ENCODE measurements at regions not wholly inside any gene's neighbourhood (a gene's known extent, or its start where the extent isn't known, plus 50 kb on each side); places are given as distances from the start of the nearest gene placed in this dataset.
"Not testable (repeated sequence)": the region's sequence is repeated elsewhere in the genome, so short reads cannot be mapped to it uniquely, and the experiment has no call there.

- DNase-seq (ENCODE audit: low read depth in 2 of 2), result no peak
Measured at GRCh38 chr4:127291316-127291715, 341.4 kb upstream of the INTU start.

GRCh38 chr4:127293496-127293895 is 339.3 kb upstream of the INTU start:
- DNase-seq (ENCODE audit: low read depth in 2 of 2), result no peak

- no peak for DNase-seq (ENCODE audit: low read depth in 2 of 2)
Measured at GRCh38 chr4:127304356-127304755, 328.4 kb upstream of the INTU start.

- DNase-seq (ENCODE audit: low read depth in 2 of 2), result no peak
Measured at GRCh38 chr4:127307996-127308395, 324.8 kb upstream of the INTU start.

GRCh38 chr4:127309369-127310102 is 323.2 kb upstream of the INTU start:
- DNase-seq (ENCODE audit: low read depth in 2 of 2), result no peak

GRCh38 chr4:127311371-127311770 is 321.4 kb upstream of the INTU start:
- DNase-seq (ENCODE audit: low read depth in 2 of 2), result no peak

- no peak for DNase-seq (ENCODE audit: low read depth in 2 of 2)
Measured at GRCh38 chr4:127311924-127312323, 320.8 kb upstream of the INTU start.

- no peak for DNase-seq (ENCODE audit: low read depth in 2 of 2)
Measured at GRCh38 chr4:127313767-127314166, 319.0 kb upstream of the INTU start.

GRCh38 chr4:127327491-127327890 is 305.3 kb upstream of the INTU start:
- DNase-seq (ENCODE audit: low read depth in 2 of 2), result no peak

GRCh38 chr4:127335073-127335620 is 297.6 kb upstream of the INTU start:
- DNase-seq (ENCODE audit: low read depth in 2 of 2), result no peak

GRCh38 chr4:127335732-127336131 is 297.0 kb upstream of the INTU start:
- DNase-seq (ENCODE audit: low read depth in 2 of 2), result no peak

GRCh38 chr4:127343123-127343522 is 289.6 kb upstream of the INTU start:
- DNase-seq (ENCODE audit: low read depth in 2 of 2), result not testable (repeated sequence)

GRCh38 chr4:127344071-127344470 is 288.7 kb upstream of the INTU start:
- no peak for DNase-seq (ENCODE audit: low read depth in 2 of 2)

- DNase-seq (ENCODE audit: low read depth in 2 of 2), result no peak
Measured at GRCh38 chr4:127347936-127348335, 284.8 kb upstream of the INTU start.

GRCh38 chr4:127352220-127353113 is 280.3 kb upstream of the INTU start:
- no peak for DNase-seq (ENCODE audit: low read depth in 2 of 2)

- no peak for DNase-seq (ENCODE audit: low read depth in 2 of 2)
Measured at GRCh38 chr4:127355743-127356142, 277.0 kb upstream of the INTU start.

- no peak for DNase-seq (ENCODE audit: low read depth in 2 of 2)
Measured at GRCh38 chr4:127357765-127358164, 275.0 kb upstream of the INTU start.

- DNase-seq (ENCODE audit: low read depth in 2 of 2), result no peak
Measured at GRCh38 chr4:127362686-127363085, 270.1 kb upstream of the INTU start.

- no peak for DNase-seq (ENCODE audit: low read depth in 2 of 2)
Measured at GRCh38 chr4:127364397-127364796, 268.4 kb upstream of the INTU start.

GRCh38 chr4:127364911-127365310 is 267.8 kb upstream of the INTU start:
- DNase-seq (ENCODE audit: low read depth in 2 of 2), result no peak

GRCh38 chr4:127370604-127371003 is 262.2 kb upstream of the INTU start:
- DNase-seq (ENCODE audit: low read depth in 2 of 2), result no peak

- no peak for DNase-seq (ENCODE audit: low read depth in 2 of 2)
Measured at GRCh38 chr4:127379499-127379898, 253.3 kb upstream of the INTU start.

GRCh38 chr4:127379948-127380347 is 252.8 kb upstream of the INTU start:
- not testable (repeated sequence) for DNase-seq (ENCODE audit: low read depth in 2 of 2)

All from stimulated activated CD8-positive, alpha-beta memory T cell treated with anti-CD3 and anti-CD28 coated beads, Interleukin-15, amount 100 ng/mL, for 48 hours (primary cell).